ENCODE measurements at regions not wholly inside any gene's neighbourhood (a gene's known extent, or its start where the extent isn't known, plus 50 kb on each side); places are given as distances from the start of the nearest gene placed in this dataset.
"Not testable (repeated sequence)": the region's sequence is repeated elsewhere in the genome, so short reads cannot be mapped to it uniquely, and the experiment has no call there.

- H2BK5ac ChIP-seq (ENCODE audit: low read depth, low read length); H3K4me2 ChIP-seq (ENCODE audit: insufficient read depth in 1 of 2, low read depth in 2 of 2, low read length in 2 of 2); H3K79me2 ChIP-seq (ENCODE audit: control insufficient read depth in 1 of 2, insufficient read depth in 2 of 2, low read length in 2 of 2); H2BK120ac ChIP-seq (replicated peaks; ENCODE audit: low read depth, low read length); H2AFZ ChIP-seq (ENCODE audit: low read length); H2BK12ac ChIP-seq (ENCODE audit: low read depth, low read length); H3K23ac ChIP-seq (ENCODE audit: insufficient read length); H4K5ac ChIP-seq (ENCODE audit: insufficient read length, low read depth, low read length); H3K9ac ChIP-seq (replicated peaks in 1 of 4; ENCODE audit: extremely low read depth in 1 of 4, low read depth in 3 of 4, low read length in 3 of 4); H3K9me3 ChIP-seq (ENCODE audit: insufficient read depth in 2 of 2, low read depth in 1 of 2, low read length in 1 of 2); H3K18ac ChIP-seq (ENCODE audit: extremely low read depth, low read length); H3K56ac ChIP-seq (replicated peaks; ENCODE audit: insufficient read length, low read depth, low read length); H3K27me3 ChIP-seq (replicated peaks in 1 of 4; ENCODE audit: control insufficient read depth in 3 of 4, extremely low read depth in 1 of 4, insufficient read depth in 3 of 4, low read length in 3 of 4); H3K4me1 ChIP-seq (replicated peaks in 1 of 4; ENCODE audit: control insufficient read depth in 3 of 4, insufficient read depth in 4 of 4, low read length in 3 of 4); H3K79me1 ChIP-seq (ENCODE audit: low read depth, low read length); H4K91ac ChIP-seq (replicated peaks; ENCODE audit: insufficient read length, low read length); H4K20me1 ChIP-seq (replicated peaks in 1 of 2; ENCODE audit: control insufficient read depth in 1 of 2, insufficient read depth in 2 of 2, low read length in 2 of 2); H3K36me3 ChIP-seq (ENCODE audit: control insufficient read depth in 2 of 4, insufficient read depth in 4 of 4, low read length in 3 of 4); H3K4ac ChIP-seq (replicated peaks; ENCODE audit: insufficient read length, low read depth, low read length); H3K23me2 ChIP-seq (ENCODE audit: low read depth, low read length); H4K8ac ChIP-seq (ENCODE audit: extremely low read depth, insufficient read depth, low read length); DNase-seq (ENCODE audit: low read depth in 1 of 2, low spot score in 2 of 2); H3K4me3 ChIP-seq (ENCODE audit: extremely low read depth in 1 of 4, insufficient read depth in 2 of 4, low read depth in 3 of 4, low read length in 4 of 4); H2AK5ac ChIP-seq (ENCODE audit: low read depth, low read length); H3K27ac ChIP-seq (ENCODE audit: low read depth, low read length); POLR2A ChIA-PET (ENCODE audit: partially characterized antibody); H2BK20ac ChIP-seq (ENCODE audit: low read length); FAIRE-seq; CTCF ChIA-PET (ENCODE audit: partially characterized antibody); H2BK15ac ChIP-seq (ENCODE audit: low read length); H3K14ac ChIP-seq (ENCODE audit: insufficient read length): not testable (repeated sequence)
- 81% methylated on average over 2 of the region's 2 CpGs; no CpG with 5 or more reads in 1 of the 2 experiments for WGBS, 2 experiments (ENCODE audit: extremely low coverage in 1 of 2, insufficient coverage in 1 of 2, insufficient read length in 1 of 2, insufficient replicate concordance in 2 of 2, low coverage in 1 of 2, low lambda C conversion rate in 2 of 2, missing lambda C conversion rate in 1 of 2)
Measured at GRCh38 chr1:149395802-149396201, 79.0 kb upstream of the NBPF19 start.

- H3K23ac ChIP-seq (ENCODE audit: insufficient read length); H3K14ac ChIP-seq (ENCODE audit: insufficient read length); H3K23me2 ChIP-seq (ENCODE audit: low read depth, low read length); H4K91ac ChIP-seq (replicated peaks; ENCODE audit: insufficient read length, low read length); H3K4me2 ChIP-seq (ENCODE audit: insufficient read depth in 1 of 2, low read depth in 2 of 2, low read length in 2 of 2); CTCF ChIA-PET (ENCODE audit: partially characterized antibody); H3K79me1 ChIP-seq (ENCODE audit: low read depth, low read length); H3K27ac ChIP-seq (ENCODE audit: low read depth, low read length); H4K20me1 ChIP-seq (replicated peaks in 1 of 2; ENCODE audit: control insufficient read depth in 1 of 2, insufficient read depth in 2 of 2, low read length in 2 of 2); H2AK5ac ChIP-seq (ENCODE audit: low read depth, low read length); H3K4me3 ChIP-seq (ENCODE audit: extremely low read depth in 1 of 4, insufficient read depth in 2 of 4, low read depth in 3 of 4, low read length in 4 of 4); H3K27me3 ChIP-seq (replicated peaks in 1 of 4; ENCODE audit: control insufficient read depth in 3 of 4, extremely low read depth in 1 of 4, insufficient read depth in 3 of 4, low read length in 3 of 4); H4K5ac ChIP-seq (ENCODE audit: insufficient read length, low read depth, low read length); H2BK5ac ChIP-seq (ENCODE audit: low read depth, low read length); H3K9ac ChIP-seq (replicated peaks in 1 of 4; ENCODE audit: extremely low read depth in 1 of 4, low read depth in 3 of 4, low read length in 3 of 4); H2BK12ac ChIP-seq (ENCODE audit: low read depth, low read length); H3K18ac ChIP-seq (ENCODE audit: extremely low read depth, low read length); DNase-seq (ENCODE audit: low read depth in 1 of 2, low spot score in 2 of 2); H4K8ac ChIP-seq (ENCODE audit: extremely low read depth, insufficient read depth, low read length); H3K9me3 ChIP-seq (ENCODE audit: insufficient read depth in 2 of 2, low read depth in 1 of 2, low read length in 1 of 2); H3K4ac ChIP-seq (replicated peaks; ENCODE audit: insufficient read length, low read depth, low read length); H3K56ac ChIP-seq (replicated peaks; ENCODE audit: insufficient read length, low read depth, low read length); FAIRE-seq; H2BK20ac ChIP-seq (ENCODE audit: low read length); H3K36me3 ChIP-seq (ENCODE audit: control insufficient read depth in 2 of 4, insufficient read depth in 4 of 4, low read length in 3 of 4); H2AFZ ChIP-seq (ENCODE audit: low read length); H3K4me1 ChIP-seq (replicated peaks in 1 of 4; ENCODE audit: control insufficient read depth in 3 of 4, insufficient read depth in 4 of 4, low read length in 3 of 4); POLR2A ChIA-PET (ENCODE audit: partially characterized antibody); H2BK120ac ChIP-seq (replicated peaks; ENCODE audit: low read depth, low read length); H2BK15ac ChIP-seq (ENCODE audit: low read length); H3K79me2 ChIP-seq (ENCODE audit: control insufficient read depth in 1 of 2, insufficient read depth in 2 of 2, low read length in 2 of 2): not testable (repeated sequence)
- 83% methylated on average over 1 of the region's 6 CpGs; no CpG with 5 or more reads in 1 of the 2 experiments for WGBS, 2 experiments (ENCODE audit: extremely low coverage in 1 of 2, insufficient coverage in 1 of 2, insufficient read length in 1 of 2, insufficient replicate concordance in 2 of 2, low coverage in 1 of 2, low lambda C conversion rate in 2 of 2, missing lambda C conversion rate in 1 of 2)
Measured at GRCh38 chr1:149398527-149398926, 76.3 kb upstream of the NBPF19 start.
